ENCODE measurements at regions not wholly inside any gene's neighbourhood (a gene's known extent, or its start where the extent isn't known, plus 50 kb on each side); places are given as distances from the start of the nearest gene placed in this dataset.

DNA sequence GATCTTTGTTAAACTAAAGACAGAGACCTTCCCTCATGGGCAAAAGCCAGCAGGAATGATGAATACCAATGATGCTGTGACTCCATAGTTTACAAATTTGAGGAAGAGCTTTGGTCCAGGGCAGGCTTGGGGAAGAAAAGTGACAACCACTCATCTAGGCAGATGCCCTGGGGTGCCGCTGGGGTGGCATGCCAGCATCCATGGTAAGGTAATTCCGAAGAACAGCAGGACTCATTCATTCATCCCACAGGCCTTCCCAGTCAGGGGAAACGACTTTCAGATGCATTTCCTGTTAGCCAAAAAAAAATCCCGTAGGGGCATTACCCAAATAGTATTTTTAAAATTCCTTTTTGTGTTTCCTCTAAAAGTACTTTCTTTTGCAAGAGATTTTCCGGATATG, 180.7 kb upstream of the SERPINE2 start:
- TF ChIP-seq, protein P1, sequence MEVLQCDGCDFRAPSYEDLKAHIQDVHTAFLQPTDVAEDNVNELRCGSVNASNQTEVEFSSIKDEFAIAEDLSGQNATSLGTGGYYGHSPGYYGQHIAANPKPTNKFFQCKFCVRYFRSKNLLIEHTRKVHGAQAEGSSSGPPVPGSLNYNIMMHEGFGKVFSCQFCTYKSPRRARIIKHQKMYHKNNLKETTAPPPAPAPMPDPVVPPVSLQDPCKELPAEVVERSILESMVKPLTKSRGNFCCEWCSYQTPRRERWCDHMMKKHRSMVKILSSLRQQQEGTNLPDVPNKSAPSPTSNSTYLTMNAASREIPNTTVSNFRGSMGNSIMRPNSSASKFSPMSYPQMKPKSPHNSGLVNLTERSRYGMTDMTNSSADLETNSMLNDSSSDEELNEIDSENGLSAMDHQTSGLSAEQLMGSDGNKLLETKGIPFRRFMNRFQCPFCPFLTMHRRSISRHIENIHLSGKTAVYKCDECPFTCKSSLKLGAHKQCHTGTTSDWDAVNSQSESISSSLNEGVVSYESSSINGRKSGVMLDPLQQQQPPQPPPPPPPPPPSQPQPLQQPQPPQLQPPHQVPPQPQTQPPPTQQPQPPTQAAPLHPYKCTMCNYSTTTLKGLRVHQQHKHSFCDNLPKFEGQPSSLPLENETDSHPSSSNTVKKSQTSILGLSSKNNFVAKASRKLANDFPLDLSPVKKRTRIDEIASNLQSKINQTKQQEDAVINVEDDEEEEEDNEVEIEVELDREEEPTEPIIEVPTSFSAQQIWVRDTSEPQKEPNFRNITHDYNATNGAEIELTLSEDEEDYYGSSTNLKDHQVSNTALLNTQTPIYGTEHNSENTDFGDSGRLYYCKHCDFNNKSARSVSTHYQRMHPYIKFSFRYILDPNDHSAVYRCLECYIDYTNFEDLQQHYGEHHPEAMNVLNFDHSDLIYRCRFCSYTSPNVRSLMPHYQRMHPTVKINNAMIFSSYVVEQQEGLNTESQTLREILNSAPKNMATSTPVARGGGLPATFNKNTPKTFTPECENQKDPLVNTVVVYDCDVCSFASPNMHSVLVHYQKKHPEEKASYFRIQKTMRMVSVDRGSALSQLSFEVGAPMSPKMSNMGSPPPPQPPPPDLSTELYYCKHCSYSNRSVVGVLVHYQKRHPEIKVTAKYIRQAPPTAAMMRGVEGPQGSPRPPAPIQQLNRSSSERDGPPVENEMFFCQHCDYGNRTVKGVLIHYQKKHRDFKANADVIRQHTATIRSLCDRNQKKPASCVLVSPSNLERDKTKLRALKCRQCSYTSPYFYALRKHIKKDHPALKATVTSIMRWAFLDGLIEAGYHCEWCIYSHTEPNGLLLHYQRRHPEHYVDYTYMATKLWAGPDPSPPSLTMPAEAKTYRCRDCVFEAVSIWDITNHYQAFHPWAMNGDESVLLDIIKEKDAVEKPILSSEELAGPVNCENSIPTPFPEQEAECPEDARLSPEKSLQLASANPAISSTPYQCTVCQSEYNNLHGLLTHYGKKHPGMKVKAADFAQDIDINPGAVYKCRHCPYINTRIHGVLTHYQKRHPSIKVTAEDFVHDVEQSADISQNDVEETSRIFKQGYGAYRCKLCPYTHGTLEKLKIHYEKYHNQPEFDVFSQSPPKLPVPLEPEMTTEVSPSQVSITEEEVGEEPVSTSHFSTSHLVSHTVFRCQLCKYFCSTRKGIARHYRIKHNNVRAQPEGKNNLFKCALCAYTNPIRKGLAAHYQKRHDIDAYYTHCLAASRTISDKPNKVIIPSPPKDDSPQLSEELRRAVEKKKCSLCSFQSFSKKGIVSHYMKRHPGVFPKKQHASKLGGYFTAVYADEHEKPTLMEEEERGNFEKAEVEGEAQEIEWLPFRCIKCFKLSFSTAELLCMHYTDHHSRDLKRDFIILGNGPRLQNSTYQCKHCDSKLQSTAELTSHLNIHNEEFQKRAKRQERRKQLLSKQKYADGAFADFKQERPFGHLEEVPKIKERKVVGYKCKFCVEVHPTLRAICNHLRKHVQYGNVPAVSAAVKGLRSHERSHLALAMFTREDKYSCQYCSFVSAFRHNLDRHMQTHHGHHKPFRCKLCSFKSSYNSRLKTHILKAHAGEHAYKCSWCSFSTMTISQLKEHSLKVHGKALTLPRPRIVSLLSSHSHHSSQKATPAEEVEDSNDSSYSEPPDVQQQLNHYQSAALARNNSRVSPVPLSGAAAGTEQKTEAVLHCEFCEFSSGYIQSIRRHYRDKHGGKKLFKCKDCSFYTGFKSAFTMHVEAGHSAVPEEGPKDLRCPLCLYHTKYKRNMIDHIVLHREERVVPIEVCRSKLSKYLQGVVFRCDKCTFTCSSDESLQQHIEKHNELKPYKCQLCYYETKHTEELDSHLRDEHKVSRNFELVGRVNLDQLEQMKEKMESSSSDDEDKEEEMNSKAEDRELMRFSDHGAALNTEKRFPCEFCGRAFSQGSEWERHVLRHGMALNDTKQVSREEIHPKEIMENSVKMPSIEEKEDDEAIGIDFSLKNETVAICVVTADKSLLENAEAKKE (CRISPR knock-in tag; IDR thresholded peaks at IDR 0.05), result no peak
- TF ChIP-seq, protein P2, sequence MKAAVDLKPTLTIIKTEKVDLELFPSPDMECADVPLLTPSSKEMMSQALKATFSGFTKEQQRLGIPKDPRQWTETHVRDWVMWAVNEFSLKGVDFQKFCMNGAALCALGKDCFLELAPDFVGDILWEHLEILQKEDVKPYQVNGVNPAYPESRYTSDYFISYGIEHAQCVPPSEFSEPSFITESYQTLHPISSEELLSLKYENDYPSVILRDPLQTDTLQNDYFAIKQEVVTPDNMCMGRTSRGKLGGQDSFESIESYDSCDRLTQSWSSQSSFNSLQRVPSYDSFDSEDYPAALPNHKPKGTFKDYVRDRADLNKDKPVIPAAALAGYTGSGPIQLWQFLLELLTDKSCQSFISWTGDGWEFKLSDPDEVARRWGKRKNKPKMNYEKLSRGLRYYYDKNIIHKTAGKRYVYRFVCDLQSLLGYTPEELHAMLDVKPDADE (IDR thresholded peaks at IDR 0.05), result no peak
- TF ChIP-seq CREB1 (CRISPR knock-in tag; IDR thresholded peaks at IDR 0.05; ENCODE audit: low read depth) (no peak), EZH2phosphoT487 (IDR thresholded peaks at IDR 0.05; ENCODE audit: unreplicated experiment) (no peak), JUNB (IDR thresholded peaks at IDR 0.05; ENCODE audit: unreplicated experiment) (no peak), POLR2AphosphoS5 (IDR thresholded peaks at IDR 0.05; ENCODE audit: low read depth) (no peak), EZH2 (IDR thresholded peaks at IDR 0.05; ENCODE audit: low read depth, unreplicated experiment) (no peak), STAT1 (IDR thresholded peaks at IDR 0.05; ENCODE audit: unreplicated experiment) (no peak), ZNF331 (CRISPR knock-in tag; IDR thresholded peaks at IDR 0.05; ENCODE audit: low read depth) (no peak), ZNF114 (CRISPR knock-in tag; IDR thresholded peaks at IDR 0.05) (no peak), NANOG (IDR thresholded peaks at IDR 0.05; ENCODE audit: borderline replicate concordance) (no peak)
- TF ChIP-seq, protein P3, sequence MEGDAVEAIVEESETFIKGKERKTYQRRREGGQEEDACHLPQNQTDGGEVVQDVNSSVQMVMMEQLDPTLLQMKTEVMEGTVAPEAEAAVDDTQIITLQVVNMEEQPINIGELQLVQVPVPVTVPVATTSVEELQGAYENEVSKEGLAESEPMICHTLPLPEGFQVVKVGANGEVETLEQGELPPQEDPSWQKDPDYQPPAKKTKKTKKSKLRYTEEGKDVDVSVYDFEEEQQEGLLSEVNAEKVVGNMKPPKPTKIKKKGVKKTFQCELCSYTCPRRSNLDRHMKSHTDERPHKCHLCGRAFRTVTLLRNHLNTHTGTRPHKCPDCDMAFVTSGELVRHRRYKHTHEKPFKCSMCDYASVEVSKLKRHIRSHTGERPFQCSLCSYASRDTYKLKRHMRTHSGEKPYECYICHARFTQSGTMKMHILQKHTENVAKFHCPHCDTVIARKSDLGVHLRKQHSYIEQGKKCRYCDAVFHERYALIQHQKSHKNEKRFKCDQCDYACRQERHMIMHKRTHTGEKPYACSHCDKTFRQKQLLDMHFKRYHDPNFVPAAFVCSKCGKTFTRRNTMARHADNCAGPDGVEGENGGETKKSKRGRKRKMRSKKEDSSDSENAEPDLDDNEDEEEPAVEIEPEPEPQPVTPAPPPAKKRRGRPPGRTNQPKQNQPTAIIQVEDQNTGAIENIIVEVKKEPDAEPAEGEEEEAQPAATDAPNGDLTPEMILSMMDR (conservative IDR thresholded peaks at IDR 0.05; ENCODE audit: low read depth in 2 of 2), result no peak
- TF ChIP-seq, protein P4, sequence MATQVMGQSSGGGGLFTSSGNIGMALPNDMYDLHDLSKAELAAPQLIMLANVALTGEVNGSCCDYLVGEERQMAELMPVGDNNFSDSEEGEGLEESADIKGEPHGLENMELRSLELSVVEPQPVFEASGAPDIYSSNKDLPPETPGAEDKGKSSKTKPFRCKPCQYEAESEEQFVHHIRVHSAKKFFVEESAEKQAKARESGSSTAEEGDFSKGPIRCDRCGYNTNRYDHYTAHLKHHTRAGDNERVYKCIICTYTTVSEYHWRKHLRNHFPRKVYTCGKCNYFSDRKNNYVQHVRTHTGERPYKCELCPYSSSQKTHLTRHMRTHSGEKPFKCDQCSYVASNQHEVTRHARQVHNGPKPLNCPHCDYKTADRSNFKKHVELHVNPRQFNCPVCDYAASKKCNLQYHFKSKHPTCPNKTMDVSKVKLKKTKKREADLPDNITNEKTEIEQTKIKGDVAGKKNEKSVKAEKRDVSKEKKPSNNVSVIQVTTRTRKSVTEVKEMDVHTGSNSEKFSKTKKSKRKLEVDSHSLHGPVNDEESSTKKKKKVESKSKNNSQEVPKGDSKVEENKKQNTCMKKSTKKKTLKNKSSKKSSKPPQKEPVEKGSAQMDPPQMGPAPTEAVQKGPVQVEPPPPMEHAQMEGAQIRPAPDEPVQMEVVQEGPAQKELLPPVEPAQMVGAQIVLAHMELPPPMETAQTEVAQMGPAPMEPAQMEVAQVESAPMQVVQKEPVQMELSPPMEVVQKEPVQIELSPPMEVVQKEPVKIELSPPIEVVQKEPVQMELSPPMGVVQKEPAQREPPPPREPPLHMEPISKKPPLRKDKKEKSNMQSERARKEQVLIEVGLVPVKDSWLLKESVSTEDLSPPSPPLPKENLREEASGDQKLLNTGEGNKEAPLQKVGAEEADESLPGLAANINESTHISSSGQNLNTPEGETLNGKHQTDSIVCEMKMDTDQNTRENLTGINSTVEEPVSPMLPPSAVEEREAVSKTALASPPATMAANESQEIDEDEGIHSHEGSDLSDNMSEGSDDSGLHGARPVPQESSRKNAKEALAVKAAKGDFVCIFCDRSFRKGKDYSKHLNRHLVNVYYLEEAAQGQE (IDR thresholded peaks at IDR 0.05; ENCODE audit: unreplicated experiment), result no peak

More for the DNA sequence above, 180.7 kb upstream of the SERPINE2 start:
- Histone ChIP-seq H3K4me2 (no peak overlapping the region), H3K4me1 (ENCODE audit: insufficient read depth) (peaks cover 8% of the 10 kb centered on the region), H3K4me3 (no peak overlapping the region), H2AFZ (no peak overlapping the region), H3K79me2 (replicated peaks; ENCODE audit: insufficient read depth) (no peaks in the 10 kb centered on the region), H3K36me3 (ENCODE audit: insufficient read depth) (no peaks in the 10 kb centered on the region), H3K27ac (ENCODE audit: low read depth) (no peak overlapping the region), H3K9me2 (ENCODE audit: insufficient read depth) (peaks cover 17% of the 10 kb centered on the region), H3K27me3 (ENCODE audit: insufficient read depth) (no peaks in the 10 kb centered on the region), H4K20me1 (replicated peaks; ENCODE audit: insufficient read depth) (no peaks in the 10 kb centered on the region), H3F3A (replicated peaks; ENCODE audit: low read depth) (no peaks in the 10 kb centered on the region)
- H3K27me3 Mint-ChIP-seq (ENCODE audit: insufficient read depth, low read depth, poor library complexity), result peaks cover 3% of the 10 kb centered on the region
- DNase-seq (ENCODE audit: low spot score), result no peak
- ATAC-seq, result no peak
- H3K27ac Mint-ChIP-seq, result no peak overlapping the region
- H3K36me3 Mint-ChIP-seq (ENCODE audit: low read depth), result no peaks in the 10 kb centered on the region
- H3K4me1 Mint-ChIP-seq, result peaks cover 28% of the 10 kb centered on the region
- no peaks in the 10 kb centered on the region for H3K9me3 Mint-ChIP-seq
- H3K4me3 Mint-ChIP-seq, result no peak overlapping the region
